ELF-1 (cell line): ENCODE measurements at regions not wholly inside any gene's neighbourhood (a gene's known extent, or its start where the extent isn't known, plus 50 kb on each side); places are given as distances from the start of the nearest gene placed in this dataset.

Source experiments
- DNase-seq: peaks from one replicate; pipeline ENCODE4 v3.0.0-alpha.2; 2016; ENCODE audit warnings: low read depth, low spot score

- no peak for DNase-seq
Observed at GRCh38 chr17:12290207-12290606, 269.5 kb downstream of the MAP2K4 start.

DNA sequence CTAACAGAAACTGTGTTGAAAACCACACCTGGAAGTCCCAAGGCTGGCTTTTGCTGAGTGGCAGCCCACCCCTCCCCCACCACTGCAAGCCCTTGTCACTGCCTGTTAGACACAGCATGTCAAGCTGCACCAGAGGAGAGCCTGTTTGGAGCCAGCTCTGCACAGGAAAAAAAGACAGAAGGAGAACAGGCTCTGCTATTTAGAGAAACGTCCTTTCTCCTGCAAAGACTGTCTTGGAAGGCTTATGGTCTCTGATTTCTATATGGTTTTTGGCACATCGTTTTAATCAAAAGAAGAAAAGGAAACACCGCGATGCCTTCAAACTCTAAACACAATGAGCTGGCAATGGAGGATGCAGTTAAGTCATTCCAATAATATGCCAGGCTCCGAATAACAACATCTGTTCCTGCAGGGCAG is 275.5 kb downstream of the MAP2K4 start:
- peak; percentile 66 for DNase-seq

DNA sequence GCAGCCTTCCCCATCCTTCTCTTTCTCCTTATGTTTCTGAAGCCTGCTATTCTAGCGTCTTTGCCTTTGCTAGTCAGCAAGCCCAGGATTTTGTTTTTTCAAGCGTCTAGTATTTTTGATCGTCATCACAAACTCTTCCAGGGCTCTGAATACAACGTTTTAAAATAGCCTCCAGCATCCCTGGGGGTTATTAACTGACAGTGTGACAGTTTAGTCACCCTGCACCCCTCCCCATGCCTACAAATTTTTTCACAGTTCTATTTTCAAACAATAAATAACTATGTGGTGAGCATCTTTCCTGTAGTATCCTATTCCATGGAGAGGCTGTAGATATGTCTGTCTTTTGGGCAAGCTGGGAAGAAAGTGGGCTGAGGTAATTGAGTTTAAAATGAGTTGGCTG is 280.9 kb downstream of the MAP2K4 start:
- DNase-seq: no peak

GRCh38 chr17:12302711-12303110 is 282.0 kb downstream of the MAP2K4 start:
- no peak for DNase-seq

GRCh38 chr17:12310811-12311210 is 290.1 kb downstream of the MAP2K4 start:
- no peak for DNase-seq

DNA sequence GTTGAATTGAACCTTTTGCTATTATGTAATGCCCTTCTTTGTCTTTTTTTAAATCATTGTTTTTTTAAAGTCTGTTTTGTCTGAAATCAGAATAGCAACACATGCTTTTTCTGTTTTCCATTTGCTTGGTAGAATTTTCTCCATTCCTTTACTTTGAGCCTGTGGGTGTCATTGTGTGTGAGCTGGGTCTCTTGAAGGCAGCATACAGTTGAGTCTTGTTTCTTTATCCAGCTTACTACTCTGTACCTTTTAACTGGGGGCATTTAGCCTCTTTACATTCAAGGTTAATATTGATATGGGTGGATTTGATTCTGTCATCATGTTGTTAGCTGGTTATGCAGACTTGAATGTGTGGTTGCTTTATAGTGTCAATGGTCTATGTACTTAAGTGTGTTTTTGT is 292.0 kb downstream of the MAP2K4 start:
- no peak for DNase-seq

GRCh38 chr17:12313786-12314185 is 293.1 kb downstream of the MAP2K4 start:
- DNase-seq: no peak

- no peak for DNase-seq
Observed at GRCh38 chr17:12316021-12316420, 295.3 kb downstream of the MAP2K4 start.

- no peak for DNase-seq
Observed at GRCh38 chr17:12318571-12319266, 298.0 kb downstream of the MAP2K4 start.

- no peak for DNase-seq
Observed at GRCh38 chr17:12320286-12320685, 299.6 kb downstream of the MAP2K4 start.

DNA sequence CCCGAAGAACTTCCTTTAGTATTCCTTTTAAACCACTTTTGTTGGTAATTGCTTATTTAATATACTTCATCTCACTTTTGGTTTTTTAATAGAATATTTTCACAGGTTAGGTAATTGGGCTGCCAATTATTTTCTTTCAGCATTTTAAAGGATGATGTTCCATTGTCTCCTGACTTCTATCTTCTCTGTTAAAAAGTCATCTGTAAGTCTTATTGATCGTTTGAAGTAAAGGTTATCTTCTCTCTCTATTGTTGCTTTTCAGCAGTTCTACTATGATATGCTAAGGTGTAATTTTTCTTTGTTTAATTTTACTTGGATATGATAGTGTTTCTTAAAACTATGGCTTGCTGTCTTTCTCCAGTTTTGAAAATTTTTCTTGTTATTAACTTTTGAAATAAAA is 307.5 kb downstream of the MAP2K4 start:
- no peak for DNase-seq

DNA sequence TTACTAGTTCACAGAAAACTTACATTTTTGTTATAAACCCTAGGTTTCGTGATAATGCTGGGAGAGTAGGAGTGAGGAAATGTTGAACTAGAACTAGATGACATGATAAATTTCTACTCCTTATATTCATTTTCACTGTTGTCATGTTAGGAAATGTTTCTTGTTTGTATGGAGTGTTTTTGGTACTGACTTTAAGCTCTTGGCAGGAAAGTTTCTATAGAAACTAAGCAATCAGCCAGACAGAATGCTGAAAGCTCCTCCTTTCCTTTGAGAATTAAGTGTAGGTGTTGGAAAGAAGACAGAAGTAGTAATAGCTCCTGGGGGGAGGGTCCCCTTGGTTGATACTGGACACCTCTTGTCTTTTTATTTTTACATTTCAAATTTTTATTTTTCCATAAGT is 309.8 kb downstream of the MAP2K4 start:
- DNase-seq: no peak

GRCh38 chr17:12341328-12341727 is 320.7 kb downstream of the MAP2K4 start:
- no peak for DNase-seq

GRCh38 chr17:12342161-12342560 is 321.5 kb downstream of the MAP2K4 start:
- no peak for DNase-seq

DNA sequence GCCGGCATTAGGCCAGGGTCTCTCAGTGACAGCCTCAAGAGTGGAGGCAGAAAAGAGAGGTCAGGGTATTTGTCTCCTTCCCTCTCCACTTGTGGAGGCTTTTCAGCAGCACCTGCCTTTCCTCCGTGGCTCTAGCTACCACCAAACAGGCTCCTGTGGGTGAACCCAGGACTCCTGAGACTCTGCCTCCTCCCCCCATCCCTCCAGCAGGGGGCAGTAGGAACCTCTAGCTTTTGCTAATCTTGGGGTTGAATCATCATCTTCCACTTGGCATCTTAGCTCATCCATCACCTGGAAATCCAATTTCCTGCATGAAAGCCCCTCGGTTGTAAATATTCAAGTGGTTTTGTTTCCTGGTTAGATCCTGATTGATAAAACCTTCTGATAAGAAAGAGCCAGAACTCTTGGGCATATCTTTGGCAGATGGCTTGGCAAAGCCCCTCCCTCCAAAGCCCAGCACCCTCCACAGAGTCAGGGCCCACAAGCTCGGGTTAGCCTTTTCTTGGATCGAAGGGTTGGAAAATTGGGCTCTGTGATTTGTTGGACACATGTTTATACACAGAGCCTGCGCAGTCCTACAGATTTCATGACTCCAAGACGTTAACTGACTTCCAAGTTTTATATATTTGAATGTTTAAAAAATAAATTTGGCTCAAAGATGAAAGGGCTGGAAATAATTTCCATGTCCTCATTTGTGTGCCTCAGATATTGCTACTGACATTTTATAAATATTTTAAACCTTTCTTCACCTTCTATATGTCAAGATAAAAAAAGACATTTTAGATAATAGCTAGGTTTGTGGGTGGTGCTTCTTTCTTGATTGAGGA is 322.1 kb downstream of the MAP2K4 start:
- peak; percentile 56 for DNase-seq

DNA sequence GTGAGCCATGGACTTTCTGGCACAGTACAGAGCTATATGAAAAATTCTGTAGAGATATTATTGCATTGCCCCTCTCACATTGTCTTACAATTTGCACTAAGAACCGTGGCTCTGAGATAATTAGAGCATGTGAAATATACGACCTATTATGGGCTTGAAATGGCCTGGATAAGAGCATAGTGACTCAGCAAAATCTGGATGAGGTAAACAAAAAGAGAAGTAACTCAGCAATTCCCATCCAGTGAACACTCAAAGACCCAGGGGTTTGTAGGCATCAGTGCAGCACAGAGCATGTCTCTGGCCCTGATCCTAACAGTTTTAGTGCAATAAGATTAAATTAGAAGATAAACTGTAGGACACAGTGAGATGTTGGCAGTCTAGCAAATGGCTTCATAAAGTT is 317.2 kb upstream of the MYOCD start:
- no peak for DNase-seq

- no peak for DNase-seq
Observed at GRCh38 chr17:12349297-12349696, 316.4 kb upstream of the MYOCD start.

DNA sequence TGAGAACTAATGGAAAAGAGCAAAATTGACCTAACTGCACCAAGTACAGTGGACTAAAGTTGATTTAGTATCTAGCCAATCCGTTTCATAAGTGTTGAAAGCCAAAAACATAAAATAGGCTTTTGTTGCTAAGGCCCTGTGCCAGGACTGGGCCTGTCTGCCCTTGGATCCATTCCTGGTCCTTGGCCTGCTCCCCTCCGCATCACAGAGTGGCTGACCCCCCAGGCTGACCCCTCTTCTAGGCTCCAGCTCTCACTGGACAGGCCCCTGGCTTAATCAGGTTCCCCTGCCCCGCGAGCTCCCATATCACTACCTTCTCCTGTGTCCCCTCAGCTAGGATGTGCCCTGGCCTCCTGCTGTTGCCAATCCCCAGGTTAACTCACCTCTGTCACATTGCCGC is 313.6 kb upstream of the MYOCD start:
- no peak for DNase-seq

DNA sequence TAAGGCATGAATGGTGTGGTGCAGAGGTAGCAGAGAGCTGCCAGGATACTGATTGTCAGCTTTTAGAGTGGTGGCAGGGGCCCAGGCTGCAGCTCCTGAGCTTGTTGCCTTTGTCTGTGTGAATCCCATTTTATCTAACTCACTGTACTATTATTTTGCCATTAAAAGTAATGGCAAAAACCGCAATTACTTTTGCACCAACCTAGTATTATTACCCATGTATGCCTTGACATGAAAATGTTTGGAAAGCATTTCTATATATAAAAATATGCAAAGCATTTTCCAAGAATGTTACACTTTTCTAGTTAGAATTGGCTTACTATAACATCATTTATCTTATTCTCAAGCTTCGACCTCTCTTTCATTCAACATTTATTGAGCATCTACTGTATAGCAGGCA is 308.1 kb upstream of the MYOCD start:
- DNase-seq: no peak

DNA sequence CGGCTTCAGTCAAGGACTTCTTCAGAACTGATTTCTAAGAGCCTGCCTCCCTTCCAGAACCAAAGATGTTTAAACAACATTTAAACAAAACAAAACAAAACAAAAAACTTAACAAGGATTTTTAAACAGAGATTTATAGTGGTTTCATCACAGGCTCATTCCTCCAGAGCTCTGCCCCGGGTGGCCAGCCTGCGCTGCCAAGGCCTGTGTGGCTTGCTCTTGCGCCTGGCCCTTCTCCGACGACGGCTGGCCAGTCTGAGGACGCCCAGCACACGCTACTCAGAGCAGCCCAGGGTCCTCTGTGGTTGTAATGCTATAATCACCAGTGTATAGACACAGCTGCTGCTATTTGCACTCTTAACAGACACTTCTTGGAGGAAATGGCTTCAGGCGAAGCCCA is 307.2 kb upstream of the MYOCD start:
- DNase-seq: no peak

DNA sequence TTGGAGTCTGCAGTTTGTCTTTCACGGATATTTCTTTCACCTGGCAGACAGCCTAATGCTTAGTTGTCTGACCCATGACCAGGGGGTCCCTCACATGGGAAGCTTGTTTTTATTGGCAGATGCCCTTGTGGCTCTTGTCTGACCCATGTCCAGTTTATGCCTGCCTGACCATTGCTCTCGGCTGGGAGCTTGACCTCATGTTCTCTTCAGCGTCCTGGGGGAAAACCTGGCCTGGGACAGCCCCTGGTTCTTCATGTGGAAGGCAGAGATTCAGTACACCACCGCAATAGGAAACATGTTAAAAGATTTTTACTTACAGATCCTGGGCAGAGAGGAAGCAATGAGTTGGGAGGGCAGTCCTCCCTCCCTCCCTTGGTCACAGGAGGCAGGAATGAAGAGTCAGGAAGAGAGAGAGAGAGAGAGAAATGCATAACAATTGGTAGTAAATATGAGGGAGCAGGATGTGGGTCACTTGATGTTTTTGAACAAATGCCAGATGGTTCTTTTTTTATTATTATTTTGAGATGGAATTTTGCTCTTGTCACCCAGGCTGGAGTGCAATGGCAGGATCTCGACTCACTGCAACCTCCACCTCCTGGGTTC is 302.7 kb upstream of the MYOCD start:
- DNase-seq: no peak

GRCh38 chr17:12365805-12366204 is 299.9 kb upstream of the MYOCD start:
- no peak for DNase-seq

- no peak for DNase-seq
Observed at GRCh38 chr17:12369065-12369464, 296.6 kb upstream of the MYOCD start.
